Hepatocyte (in vitro differentiated cells): ENCODE measurements at regions not wholly inside any gene's neighbourhood (a gene's known extent, or its start where the extent isn't known, plus 50 kb on each side); places are given as distances from the start of the nearest gene placed in this dataset.

Experiments
- CTCF ChIP-seq: fragments of 200-600 bp; sonication (generic); IDR thresholded peaks from 2 replicates; pipeline ENCODE4 v1.5.1; 2016; ENCODE audit warnings: antibody characterized with exemption, mild to moderate bottlenecking; ENCODE audit not compliant: poor library complexity
- EZH2 ChIP-seq: fragments of 200-600 bp; sonication (generic); IDR thresholded peaks from 2 replicates; pipeline ENCODE4 v1.6.1; 2016; ENCODE audit warnings: antibody characterized with exemption, mild to moderate bottlenecking, borderline replicate concordance

- TF ChIP-seq CTCF (no peak), EZH2 (no peak)
These were observed 159.1 kb upstream of the CARD18 start for GRCh38 chr11:105298630-105299029.
